Fibroblast of villous mesenchyme (primary cell): ENCODE measurements at regions not wholly inside any gene's neighbourhood (a gene's known extent, or its start where the extent isn't known, plus 50 kb on each side); places are given as distances from the start of the nearest gene placed in this dataset.

Source experiments
- DNase-seq: peaks from one replicate; pipeline ENCODE4 v3.0.0-alpha.2; 2010; ENCODE audit warnings: low read depth
- H3K4me3 ChIP-seq: 2 replicates; pipeline ENCODE4 v1.5.1; 2011; ENCODE audit warnings: low read depth, mild to moderate bottlenecking, low read length
- TF ChIP-seq, protein P1 (sequence below): IDR thresholded peaks from 2 replicates; pipeline ENCODE4 v1.5.1; 2012; ENCODE audit warnings: low read depth, mild to moderate bottlenecking, low read length; ENCODE audit not compliant: insufficient read depth

DNA sequence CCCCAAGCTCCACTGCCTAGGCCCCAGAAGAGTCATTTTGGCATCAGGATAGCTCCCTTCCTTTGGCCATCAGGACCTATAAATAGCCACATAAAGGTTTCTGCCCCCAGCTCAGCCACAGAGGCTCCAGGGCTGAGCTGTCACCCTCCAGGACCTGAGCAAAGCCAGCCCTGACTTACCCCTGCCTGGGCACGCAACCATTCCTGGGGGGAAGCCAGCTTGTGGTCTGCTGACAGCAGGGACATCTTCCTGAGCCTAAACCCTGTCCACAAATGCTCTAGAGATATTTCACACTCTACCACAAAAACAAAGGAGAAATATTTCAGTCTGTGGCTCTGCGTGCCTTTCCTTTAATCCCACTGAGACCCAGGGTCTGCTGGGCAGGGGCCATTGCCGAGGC lies 123.7 kb upstream of the CCL2 start:
- DNase-seq, result no peak
- no peak overlapping the region for H3K4me3 ChIP-seq
- TF ChIP-seq, protein P1, sequence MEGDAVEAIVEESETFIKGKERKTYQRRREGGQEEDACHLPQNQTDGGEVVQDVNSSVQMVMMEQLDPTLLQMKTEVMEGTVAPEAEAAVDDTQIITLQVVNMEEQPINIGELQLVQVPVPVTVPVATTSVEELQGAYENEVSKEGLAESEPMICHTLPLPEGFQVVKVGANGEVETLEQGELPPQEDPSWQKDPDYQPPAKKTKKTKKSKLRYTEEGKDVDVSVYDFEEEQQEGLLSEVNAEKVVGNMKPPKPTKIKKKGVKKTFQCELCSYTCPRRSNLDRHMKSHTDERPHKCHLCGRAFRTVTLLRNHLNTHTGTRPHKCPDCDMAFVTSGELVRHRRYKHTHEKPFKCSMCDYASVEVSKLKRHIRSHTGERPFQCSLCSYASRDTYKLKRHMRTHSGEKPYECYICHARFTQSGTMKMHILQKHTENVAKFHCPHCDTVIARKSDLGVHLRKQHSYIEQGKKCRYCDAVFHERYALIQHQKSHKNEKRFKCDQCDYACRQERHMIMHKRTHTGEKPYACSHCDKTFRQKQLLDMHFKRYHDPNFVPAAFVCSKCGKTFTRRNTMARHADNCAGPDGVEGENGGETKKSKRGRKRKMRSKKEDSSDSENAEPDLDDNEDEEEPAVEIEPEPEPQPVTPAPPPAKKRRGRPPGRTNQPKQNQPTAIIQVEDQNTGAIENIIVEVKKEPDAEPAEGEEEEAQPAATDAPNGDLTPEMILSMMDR, result no peak

DNA sequence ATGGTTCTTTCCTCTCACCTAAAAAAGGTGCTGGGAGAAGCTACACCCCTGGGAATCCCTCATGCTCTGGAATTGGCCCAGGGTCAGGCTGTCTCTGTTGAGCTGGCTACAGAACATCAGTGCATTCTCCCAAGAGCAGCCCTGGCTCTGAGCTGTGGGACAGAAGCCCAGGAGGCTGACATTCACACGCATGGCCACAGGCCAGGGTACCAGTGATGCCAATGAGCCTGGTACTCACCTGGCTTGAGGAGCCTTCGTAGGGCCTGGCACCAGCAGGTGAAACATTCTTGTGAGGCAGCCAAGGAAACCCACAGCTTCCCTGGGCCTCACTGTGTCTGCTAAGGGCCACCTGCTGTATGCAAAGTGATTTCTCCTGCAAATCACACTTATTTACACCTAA lies 121.7 kb upstream of the CCL2 start:
- TF ChIP-seq, protein P1, result no peak

DNA sequence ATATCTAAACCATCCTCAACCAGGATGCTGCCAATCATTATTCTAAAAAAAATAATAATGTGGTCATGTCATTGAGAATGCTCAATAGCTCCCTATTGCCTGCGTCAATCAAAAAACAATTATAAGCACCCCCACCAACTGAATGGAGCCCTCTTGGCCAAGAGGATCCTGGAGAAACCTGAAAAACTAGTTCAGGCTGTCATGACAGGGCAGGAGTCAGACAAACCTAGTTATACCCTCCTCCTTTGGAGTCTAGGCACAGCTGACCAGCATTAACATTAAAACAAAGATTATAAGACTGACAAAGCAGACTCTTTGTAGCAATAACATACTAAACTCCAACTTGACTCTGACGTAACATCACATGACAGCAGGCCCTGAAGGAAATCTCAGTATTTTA lies 119.2 kb upstream of the CCL2 start:
- DNase-seq, result no peak
- TF ChIP-seq, protein P1, result no peak
- no peak overlapping the region for H3K4me3 ChIP-seq

More for the DNA sequence above, 121.7 kb upstream of the CCL2 start:
- no peak overlapping the region for H3K4me3 ChIP-seq
- no peak for DNase-seq

DNA sequence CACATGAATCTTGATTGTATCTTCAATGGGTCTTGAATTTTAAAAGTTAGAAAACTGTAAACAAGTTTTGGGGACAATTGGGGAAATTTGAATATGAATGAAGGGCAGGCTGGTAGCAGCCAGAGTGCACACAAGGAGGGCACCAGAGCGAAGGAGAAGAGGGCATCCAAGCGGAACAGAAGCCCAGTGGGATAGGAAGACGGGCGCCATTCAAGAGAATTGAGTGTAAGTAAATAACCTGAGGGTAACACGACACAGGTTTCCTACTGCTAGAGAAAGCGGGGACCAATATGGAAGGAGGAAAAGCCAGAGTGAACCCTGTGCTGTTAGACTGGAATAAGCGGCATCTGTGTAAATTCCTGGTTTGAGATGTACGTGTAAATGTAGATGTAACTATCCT lies 115.1 kb upstream of the CCL2 start:
- TF ChIP-seq, protein P1, result no peak
- DNase-seq, result no peak
- H3K4me3 ChIP-seq, result no peak overlapping the region

DNA sequence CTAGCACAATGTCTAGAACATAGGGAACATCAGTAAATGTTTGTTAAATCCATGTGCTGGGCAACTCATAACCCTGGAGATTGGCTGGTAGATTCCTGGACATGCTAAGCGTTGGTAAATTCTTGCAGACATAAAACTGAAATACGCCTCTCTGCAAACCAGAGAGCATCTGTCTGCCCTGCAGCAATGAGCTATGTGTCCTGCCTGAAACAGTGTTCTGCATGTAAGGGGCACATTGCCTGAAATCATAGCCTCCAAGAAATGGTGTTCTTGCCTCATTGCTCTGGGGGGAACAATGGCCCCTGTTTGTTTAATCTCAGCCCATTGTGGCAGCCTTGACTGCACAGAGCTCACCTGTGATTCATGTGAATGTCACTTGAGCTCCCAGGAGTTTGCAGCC lies 113.5 kb upstream of the CCL2 start:
- TF ChIP-seq, protein P1, result no peak

DNA sequence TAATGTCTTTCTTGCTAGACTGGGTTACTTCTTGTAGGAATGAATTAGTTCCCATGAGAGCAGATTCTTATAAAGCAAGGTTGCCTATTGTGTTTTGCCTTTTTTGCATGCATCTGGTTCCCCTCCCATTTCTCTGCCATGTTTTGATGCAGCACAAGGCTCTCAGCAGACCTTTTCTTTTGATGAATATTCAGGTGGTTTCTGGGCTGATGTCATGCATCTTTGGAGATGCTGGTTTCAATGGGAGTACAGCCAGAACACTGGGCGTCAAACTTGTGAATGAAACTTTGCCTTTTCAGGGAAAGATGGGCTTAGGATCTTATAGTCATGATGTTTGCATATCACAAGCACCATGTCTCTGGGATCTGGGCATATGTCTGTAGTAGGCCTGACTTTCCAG lies 111.7 kb upstream of the CCL2 start:
- no peak overlapping the region for H3K4me3 ChIP-seq
- DNase-seq, result no peak

More for the DNA sequence above, 113.5 kb upstream of the CCL2 start:
- H3K4me3 ChIP-seq, result no peak overlapping the region
- no peak for DNase-seq

More for the DNA sequence above, 111.7 kb upstream of the CCL2 start:
- TF ChIP-seq, protein P1, result no peak
